GM18505 (cell line): ENCODE measurements at regions not wholly inside any gene's neighbourhood (a gene's known extent, or its start where the extent isn't known, plus 50 kb on each side); places are given as distances from the start of the nearest gene placed in this dataset.

Experiments used
- ATAC-seq: cut with Tn5 transposase; IDR thresholded peaks from one replicate; pipeline ENCODE4 v1.9.1; 2021; ENCODE audit not compliant: unreplicated experiment
- POLR2A ChIP-seq: IDR thresholded peaks from 4 replicates; pipeline ENCODE4 v1.6.1; 2011; ENCODE audit warnings: borderline replicate concordance; ENCODE audit not compliant: insufficient read depth, insufficient read length; ENCODE audit errors: extremely low read depth

DNA sequence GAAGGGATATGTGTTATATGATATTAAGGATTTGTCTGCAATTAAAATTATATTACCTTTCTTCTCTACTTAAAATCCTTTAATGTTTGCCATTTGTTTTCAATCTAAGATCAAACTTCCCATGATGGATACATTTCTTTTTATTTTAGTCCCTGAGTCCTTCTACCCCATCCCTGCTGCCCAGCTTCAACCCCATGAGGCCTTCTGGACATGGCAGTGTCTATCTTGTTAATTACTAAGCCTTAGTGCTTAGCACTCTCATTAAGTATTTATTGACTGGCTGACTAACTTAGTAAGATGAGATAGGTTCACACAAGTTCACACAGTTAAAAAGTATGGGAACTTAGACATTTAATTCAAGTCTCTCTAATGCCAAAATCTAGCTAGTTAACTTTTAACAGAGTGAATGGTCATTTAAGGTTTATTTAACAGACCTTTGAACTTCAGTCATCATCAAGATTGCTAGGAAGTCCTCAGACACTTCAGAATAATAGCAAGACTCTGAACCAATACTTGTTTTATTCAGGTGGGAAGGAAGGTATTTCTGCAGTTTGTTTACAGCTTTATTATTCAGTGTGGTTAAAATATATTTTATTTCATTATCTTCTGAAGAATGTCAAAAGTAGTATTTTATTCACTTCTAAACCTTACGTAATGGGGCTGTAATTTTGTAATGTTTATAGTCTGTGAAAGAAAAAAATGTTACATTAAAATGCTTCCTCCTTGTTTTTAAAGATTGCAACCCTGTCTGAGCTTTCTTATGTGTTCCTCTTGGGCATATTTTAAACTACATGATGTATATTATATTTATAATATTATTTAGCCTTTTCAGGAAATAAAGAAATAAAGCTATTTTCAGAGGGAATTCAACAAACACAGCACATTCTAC lies 848.9 kb downstream of the REEP3 start:
- ATAC-seq, result no peak
- TF ChIP-seq POLR2A, result no peak

DNA sequence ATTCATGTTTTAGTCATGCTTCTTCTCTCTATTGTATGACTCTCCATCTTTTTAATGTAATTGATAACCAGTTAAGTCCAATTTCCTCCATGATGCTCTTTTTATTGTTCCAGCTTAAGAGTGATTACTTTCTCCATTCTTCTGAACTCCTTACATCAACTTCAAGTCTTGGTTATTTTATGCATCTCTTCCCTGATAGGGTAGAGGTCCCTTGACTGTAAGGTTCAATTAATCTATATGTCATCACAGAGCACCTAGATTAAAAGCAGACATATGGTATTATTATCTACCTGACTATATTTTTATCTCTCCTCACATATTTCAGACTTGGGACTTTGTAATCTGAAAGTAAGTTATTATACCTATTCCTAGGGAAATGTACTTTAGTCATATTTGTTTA lies 853.1 kb downstream of the REEP3 start:
- no peak for ATAC-seq
- no peak for TF ChIP-seq POLR2A

DNA sequence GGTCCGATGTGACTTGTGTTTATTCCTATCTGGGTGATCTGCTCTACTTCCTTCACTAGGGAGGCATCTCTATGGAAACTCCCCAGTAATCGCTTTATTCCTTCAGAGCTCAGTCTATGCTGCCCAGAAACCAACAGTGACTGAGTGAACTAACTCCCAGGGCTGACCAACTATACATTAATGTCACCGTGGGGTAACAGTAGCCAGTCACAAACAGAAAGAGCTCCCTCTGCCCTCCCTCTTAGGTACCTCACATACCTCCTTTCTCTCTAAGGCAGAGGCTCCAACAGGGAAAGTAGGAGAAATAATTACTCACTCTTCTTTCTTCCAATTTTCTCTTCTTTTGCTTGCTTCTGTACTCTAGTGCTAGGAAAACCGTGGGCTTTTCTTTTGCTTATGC lies 855.0 kb downstream of the REEP3 start:
- no peak for TF ChIP-seq POLR2A
- ATAC-seq, result no peak

DNA sequence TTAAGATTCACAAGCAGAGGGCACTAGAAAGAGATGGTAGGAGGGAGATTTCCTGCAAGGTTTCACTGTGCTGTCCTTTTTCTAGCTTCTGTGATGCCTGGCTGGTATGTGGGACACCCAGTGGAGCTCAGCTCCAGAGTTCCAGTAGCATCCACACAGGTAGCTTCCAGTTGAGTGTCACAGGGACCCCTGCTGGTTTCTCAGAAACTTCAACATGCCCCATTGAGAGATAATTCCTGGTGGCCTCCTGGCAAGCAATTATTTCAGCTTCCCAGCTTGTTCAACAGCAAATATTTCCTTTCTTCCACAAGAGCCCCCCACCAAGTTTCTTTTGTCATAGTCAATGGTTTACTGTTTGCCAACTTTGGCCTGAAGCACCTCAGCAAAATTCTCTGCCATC lies 858.7 kb downstream of the REEP3 start:
- no peak for TF ChIP-seq POLR2A
- ATAC-seq, result no peak

DNA sequence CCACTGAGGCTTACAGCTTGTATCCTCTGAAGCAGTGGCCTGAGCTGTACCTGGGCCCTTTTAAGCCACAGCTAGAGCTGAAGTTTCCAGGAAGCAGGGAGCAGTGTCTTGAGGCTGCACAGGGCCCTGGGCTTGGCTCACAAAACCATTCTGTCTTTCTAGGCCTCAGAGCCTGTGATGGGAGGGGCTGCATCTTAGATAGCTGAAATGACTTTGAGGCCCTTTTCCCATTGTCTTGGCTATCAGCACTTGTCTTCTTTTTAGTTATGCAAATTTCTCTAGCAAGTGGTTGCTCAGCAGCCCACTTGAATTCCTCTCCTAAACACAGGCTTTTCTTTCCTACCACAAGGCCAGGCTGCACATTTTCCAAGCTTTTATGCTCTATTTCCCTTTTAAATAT lies 864.2 kb downstream of the REEP3 start:
- no peak for ATAC-seq
- no peak for TF ChIP-seq POLR2A

DNA sequence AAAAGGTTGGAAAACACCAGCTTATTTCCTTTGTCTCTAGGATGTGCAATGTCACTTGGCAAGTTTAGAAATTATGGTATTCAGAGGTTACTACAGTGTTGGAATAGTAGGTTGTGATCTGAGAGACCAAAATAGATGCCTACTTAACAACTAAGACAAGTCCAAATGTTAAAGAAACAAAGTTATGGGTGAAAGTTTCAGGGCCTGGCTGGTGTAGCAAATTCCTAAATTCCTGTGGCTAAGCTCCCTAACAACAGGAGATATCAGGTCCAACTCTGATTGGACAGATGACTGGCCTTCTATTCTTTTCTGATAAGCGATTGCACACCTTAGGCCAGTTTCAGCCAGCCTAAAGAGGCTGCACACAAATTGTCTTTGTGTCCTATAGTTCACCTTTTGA lies 873.5 kb downstream of the REEP3 start:
- TF ChIP-seq POLR2A, result no peak
- ATAC-seq, result no peak

DNA sequence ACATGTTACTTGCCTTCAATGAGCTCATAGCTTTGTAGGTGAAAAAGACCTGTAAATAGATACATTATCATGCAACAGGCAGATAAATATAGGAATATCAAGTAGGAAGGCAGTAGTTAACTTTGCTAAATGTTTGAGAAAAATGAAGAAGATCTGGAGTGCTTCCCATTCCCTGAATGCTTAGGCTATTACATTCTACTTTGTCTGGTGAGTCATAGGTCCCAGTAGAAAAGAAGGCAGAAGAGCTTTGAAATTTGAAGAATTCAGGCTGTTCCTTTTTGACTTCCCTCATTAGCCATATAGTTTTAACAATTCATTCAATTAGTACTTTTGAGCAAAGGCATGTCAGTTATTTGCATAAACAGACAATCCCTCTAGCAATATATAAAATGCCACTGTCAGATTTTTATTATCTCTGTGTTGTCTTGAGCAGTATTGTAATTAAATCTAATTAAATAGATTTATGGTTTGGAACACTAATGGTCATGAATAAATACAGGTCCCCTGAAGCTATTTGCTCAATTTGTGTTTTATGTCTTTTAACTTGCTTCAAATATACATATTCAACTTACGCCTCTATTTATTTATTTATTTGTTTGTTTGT lies 875.0 kb downstream of the REEP3 start:
- no peak for ATAC-seq
- no peak for TF ChIP-seq POLR2A

DNA sequence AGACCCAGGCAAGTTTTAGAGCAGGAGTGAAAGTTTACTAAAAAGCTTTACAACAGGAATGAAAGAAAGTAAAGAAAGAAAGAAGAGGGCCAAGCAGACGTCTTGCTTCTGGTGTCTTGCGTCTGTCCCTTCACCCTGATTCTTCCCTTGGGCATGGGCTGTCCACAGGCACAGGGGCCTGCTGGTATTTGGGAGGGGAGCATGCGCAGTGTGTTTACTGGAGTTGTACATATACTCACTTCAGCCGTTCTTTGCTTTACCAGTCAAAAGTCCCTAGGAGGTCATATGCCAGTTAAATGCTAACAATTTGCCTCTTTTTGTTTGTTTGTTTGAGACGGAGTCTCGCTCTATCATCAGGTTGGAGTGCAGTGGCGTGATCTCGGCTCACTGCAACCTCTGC lies 875.9 kb downstream of the REEP3 start:
- no peak for ATAC-seq
- TF ChIP-seq POLR2A, result no peak

DNA sequence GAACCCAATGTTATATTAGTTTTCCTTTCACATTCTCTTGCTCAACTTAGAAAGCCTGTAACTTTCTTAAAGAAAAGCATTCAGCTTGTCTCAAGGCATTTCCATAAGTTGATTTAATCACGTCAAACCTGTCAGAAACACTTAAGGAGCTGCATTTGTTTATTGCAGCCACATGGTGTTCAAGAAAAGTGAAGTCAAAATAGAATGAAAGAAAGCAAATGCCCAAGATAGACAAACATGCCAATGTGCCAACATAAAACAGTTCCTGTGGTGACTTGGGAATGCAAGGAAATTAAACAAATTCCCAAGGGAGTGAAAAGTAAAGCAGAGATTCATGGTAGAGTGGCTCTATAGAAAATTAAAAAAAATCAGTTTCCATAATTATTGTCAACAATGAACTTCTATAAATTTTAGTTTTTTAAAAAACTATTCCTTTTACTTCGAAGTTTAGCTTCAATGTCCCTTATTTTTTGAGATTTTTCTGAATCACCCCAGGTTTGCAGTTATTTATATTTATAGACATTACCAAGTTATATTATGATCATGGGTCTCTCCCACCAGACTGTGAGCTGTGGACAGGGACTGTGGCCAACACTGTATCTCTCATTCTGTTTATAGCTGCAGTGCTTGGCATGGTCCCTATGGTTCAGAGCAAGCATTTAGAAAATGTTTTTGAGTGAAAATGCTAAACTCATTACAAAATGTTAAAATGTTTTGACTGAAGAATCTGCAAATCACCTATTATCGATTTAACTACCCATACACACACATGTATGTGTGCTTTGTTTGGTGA lies 887.4 kb downstream of the REEP3 start:
- TF ChIP-seq POLR2A, result no peak
- no peak for ATAC-seq

DNA sequence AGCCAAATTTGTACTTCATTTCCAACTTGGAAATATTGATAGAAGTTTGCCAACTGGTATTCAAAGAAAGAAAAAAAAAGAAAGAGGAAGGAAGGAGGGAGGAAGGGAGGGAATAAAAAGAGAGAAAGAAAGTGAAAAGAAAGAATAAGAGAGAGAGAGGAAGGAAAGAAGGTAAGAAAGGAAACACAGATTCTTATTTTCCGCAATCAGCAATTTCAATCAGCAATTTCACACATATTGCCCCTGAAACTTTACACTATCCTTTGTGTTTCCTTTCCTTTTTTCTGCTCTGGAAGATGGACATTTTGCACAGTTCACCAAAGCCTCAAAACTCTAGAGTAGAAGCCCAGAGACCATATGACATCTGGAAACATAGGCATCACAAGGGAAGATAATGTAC lies 888.1 kb downstream of the REEP3 start:
- no peak for ATAC-seq
- no peak for TF ChIP-seq POLR2A

DNA sequence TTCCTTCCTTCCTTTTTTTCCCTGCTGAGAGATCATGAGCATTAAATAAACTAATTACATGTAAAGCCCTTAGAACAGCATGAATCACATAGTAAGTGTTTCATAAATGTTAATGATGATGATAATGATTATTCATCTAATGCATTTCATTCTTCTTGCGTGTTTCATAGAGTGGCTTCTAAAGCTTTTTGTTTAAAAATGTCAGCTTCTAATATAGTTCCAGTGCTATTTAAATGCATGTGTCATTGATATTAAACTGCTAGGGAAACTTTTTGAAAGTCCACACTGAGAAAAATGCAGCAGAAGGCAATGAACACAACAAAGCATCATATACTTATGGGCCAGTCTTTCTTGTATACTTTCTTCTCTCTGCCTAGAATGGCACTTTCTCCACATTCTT lies 894.8 kb downstream of the REEP3 start:
- no peak for ATAC-seq
- no peak for TF ChIP-seq POLR2A

DNA sequence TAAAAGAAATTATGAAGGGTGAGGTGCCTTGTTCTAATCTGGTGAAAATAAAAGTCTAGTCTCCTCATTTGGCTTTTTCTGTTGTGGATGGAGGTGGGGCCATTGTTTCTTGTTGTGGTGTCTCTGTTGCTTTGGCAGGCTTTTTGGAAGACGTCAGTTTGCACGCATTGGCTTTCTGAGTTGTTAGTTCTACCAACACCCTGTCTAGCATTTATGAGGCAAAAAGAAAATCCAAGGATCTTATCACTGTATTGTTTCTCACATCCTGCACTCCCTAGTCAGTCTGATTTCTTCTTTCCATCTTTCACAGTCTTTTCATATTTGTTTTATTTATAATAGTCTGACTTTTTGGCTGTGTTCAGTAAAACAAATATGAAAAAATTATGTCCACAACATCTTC lies 898.3 kb downstream of the REEP3 start:
- ATAC-seq, result no peak
- TF ChIP-seq POLR2A, result no peak

DNA sequence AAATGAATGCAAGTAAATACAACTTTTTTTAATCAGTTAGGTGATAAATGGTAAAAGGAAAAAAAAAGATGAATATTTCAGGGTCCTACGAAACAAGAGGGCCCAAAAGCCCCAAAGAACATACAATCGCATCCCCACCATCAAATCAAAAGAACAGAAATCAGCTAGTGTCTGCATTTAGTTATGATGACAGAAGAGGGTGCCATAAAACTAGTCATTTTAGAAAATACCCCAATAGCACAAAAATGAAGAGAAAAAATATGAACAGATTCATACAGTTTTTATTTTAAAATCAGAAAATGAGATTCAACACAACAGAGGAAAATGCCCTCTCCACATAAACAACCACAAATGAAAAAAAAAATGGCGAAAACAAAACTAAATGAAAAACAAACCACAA lies 905.5 kb downstream of the REEP3 start:
- no peak for ATAC-seq
- no peak for TF ChIP-seq POLR2A
